Mucosa of descending colon (tissue), 3 donors: ENCODE measurements at regions not wholly inside any gene's neighbourhood (a gene's known extent, or its start where the extent isn't known, plus 50 kb on each side); places are given as distances from the start of the nearest gene placed in this dataset.
A peak's percentile ranks its signal among the peaks of the same experiment; 100 is the strongest.

Source experiments
- ATAC-seq: fragments of 200-7000 bp; cut with Tn5 transposase; one replicate; pipeline ENCODE4 v1.9.1; 2020; ENCODE audit warnings: mild to moderate bottlenecking, moderate library complexity
- DNase-seq, 3 donors: peaks; one replicate each; pipeline ENCODE4 v3.0.0-alpha.2; 2020
- H3K36me3 ChIP-seq: fragments of 200-600 bp; one replicate; pipeline ENCODE4 v1.8.0; 2021; ENCODE audit warnings: low read depth, mild to moderate bottlenecking
- H3K4me1 ChIP-seq: fragments of 200-600 bp; one replicate; pipeline ENCODE4 v1.8.0; 2021; ENCODE audit warnings: low read depth, mild to moderate bottlenecking
- H3K4me3 ChIP-seq: fragments of 200-600 bp; one replicate; pipeline ENCODE4 v1.8.0; 2021; ENCODE audit warnings: mild to moderate bottlenecking
- H3K9me3 ChIP-seq: fragments of 200-600 bp; one replicate; pipeline ENCODE4 v1.8.0; 2021; ENCODE audit warnings: mild to moderate bottlenecking
- intact Hi-C, 2 donors: fragments of 100-400 bp; cut with DNase I in 1 of 2; cut with micrococcal nuclease in 1 of 2; formaldehyde crosslinking; loops; one replicate each; pipeline versions ENCODE4 v1.11.0 to v1.11.1; 2022; cut with DNase I, micrococcal nuclease
- TF ChIP-seq, protein P1 (sequence below): fragments of 200-600 bp; IDR thresholded peaks from one replicate; pipeline ENCODE4 v1.8.0; 2022; ENCODE audit warnings: antibody characterized with exemption, mild to moderate bottlenecking
- donor health status: DM: no; HTN: no; CAD: no; lungs with moderate emphysema.
- donor health status: DM: no; HTN: no; CAD: no.
- donor health status: DM: no; HTN: yes; CAD: no.

DNA sequence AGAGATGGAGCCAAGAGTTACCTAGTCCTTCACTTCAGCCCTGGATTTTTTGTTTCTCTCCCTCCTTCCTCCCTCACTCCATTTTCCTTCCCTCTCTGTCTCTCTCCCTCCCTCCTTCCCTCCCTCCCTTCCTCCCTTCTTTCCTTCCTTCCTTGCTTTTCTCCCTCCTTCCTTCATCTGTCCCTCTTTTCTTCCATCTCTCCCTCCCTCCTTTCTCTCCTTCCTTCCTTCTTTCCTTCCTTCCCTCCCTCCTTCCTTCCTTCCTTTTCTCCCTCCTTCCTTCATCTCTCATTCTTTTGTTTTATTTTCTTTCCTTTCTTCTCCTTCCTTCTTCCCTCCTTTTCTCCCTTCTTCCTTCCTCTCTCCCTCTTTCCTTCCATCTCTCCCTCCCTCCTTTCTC, 283.5 kb downstream of the MAF start:
- H3K36me3 ChIP-seq = no peaks in the 10 kb centered on the region
- H3K4me1 ChIP-seq = no peaks in the 10 kb centered on the region
- ATAC-seq (no peak), DNase-seq (no peak)
- H3K4me3 ChIP-seq = no peak overlapping the region
- intact Hi-C loops = no loop called here
- H3K9me3 ChIP-seq = no peaks in the 10 kb centered on the region
- TF ChIP-seq, protein P1, sequence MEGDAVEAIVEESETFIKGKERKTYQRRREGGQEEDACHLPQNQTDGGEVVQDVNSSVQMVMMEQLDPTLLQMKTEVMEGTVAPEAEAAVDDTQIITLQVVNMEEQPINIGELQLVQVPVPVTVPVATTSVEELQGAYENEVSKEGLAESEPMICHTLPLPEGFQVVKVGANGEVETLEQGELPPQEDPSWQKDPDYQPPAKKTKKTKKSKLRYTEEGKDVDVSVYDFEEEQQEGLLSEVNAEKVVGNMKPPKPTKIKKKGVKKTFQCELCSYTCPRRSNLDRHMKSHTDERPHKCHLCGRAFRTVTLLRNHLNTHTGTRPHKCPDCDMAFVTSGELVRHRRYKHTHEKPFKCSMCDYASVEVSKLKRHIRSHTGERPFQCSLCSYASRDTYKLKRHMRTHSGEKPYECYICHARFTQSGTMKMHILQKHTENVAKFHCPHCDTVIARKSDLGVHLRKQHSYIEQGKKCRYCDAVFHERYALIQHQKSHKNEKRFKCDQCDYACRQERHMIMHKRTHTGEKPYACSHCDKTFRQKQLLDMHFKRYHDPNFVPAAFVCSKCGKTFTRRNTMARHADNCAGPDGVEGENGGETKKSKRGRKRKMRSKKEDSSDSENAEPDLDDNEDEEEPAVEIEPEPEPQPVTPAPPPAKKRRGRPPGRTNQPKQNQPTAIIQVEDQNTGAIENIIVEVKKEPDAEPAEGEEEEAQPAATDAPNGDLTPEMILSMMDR = no peak

GRCh38 chr16:79316004-79316458, 284.5 kb downstream of the MAF start:
- no peaks in the 10 kb centered on the region for H3K9me3 ChIP-seq
- DNase-seq = no peak
- TF ChIP-seq, protein P1 = no peak
- intact Hi-C loops = no loop called here
- no peak overlapping the region for H3K4me3 ChIP-seq
- H3K4me1 ChIP-seq = no peaks in the 10 kb centered on the region
- H3K36me3 ChIP-seq = no peaks in the 10 kb centered on the region
- ATAC-seq = peak; percentile 13

DNA sequence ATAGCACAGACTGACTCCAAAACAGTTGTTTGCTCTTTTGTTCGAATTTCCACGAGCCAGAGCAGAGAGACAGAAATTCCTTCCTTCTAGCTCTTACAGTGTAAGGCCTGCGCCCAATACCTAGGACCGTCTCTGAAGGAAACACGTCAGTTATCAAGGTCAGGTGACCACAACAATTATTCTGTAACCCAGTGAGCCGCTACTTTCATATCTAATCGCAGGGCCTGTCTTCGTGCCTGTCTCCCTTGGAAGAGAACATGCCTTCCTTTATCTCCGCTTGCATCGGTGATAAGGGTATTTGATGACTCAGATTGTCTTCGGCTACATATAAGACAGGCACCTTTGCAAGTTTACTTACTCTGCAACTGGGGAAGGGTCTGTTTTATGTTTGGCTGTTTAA, 288.0 kb downstream of the MAF start:
- Histone ChIP-seq H3K4me1 (no peaks in the 10 kb centered on the region), H3K36me3 (no peaks in the 10 kb centered on the region), H3K4me3 (no peak overlapping the region), H3K9me3 (no peaks in the 10 kb centered on the region)
- TF ChIP-seq, protein P1 = no peak
- no peak for DNase-seq
- no peak for ATAC-seq
- intact Hi-C loops = no loop called here

- intact Hi-C loops = no loop called here
- H3K36me3 ChIP-seq = no peaks in the 10 kb centered on the region
- H3K4me1 ChIP-seq = no peaks in the 10 kb centered on the region
- no peak overlapping the region for H3K4me3 ChIP-seq
- DNase-seq (no peak), ATAC-seq (no peak)
- TF ChIP-seq, protein P1 = no peak
- H3K9me3 ChIP-seq = no peaks in the 10 kb centered on the region
Measured at GRCh38 chr16:79310710-79311109, 289.8 kb downstream of the MAF start.

GRCh38 chr16:79309606-79310005, 290.9 kb downstream of the MAF start:
- no peaks in the 10 kb centered on the region for H3K9me3 ChIP-seq
- H3K36me3 ChIP-seq = no peaks in the 10 kb centered on the region
- ATAC-seq (no peak), DNase-seq (no peak)
- no peaks in the 10 kb centered on the region for H3K4me1 ChIP-seq
- TF ChIP-seq, protein P1 = no peak
- intact Hi-C loops = no loop called here
- H3K4me3 ChIP-seq = no peak overlapping the region

DNA sequence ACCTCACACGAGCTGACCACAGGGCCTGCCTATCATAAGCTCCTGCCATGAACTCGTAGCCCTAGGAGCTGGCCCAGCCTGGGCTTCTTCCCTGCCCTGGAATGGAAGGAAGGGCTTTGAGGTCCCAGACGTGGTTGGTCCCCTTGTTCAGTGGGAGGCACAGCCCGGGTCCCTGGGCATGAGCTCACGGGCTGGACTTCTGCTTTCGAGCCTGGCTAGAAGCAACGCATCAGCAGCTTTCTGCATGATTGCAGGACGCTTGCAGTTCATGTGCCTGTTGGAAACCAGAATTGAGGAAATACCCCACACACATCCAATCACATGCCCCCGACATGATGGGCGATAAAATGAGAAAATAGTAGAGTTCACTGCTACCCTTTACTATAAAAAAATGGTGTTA, 293.3 kb downstream of the MAF start:
- TF ChIP-seq, protein P1 = no peak
- H3K4me1 ChIP-seq = no peaks in the 10 kb centered on the region
- no peaks in the 10 kb centered on the region for H3K36me3 ChIP-seq
- H3K9me3 ChIP-seq = no peaks in the 10 kb centered on the region
- DNase-seq = peak; percentile 29 to 58 (median 34)
- intact Hi-C loops = no loop called here
- no peak overlapping the region for H3K4me3 ChIP-seq
- peak; percentile 45 for ATAC-seq
